H1 (cell line): ENCODE measurements at regions not wholly inside any gene's neighbourhood (a gene's known extent, or its start where the extent isn't known, plus 50 kb on each side); places are given as distances from the start of the nearest gene placed in this dataset.

Source experiments
- CREB1 ChIP-seq: IDR thresholded peaks from 2 replicates; pipeline ENCODE4 v1.6.1; 2012; ENCODE audit warnings: inconsistent platforms
- EZH2 ChIP-seq: fragments of 200-600 bp; sonication (generic); IDR thresholded peaks from 2 replicates; pipeline ENCODE4 v1.7.1; 2012; ENCODE audit warnings: low read depth, mild to moderate bottlenecking, moderate library complexity, low read length, inconsistent platforms; ENCODE audit not compliant: severe bottlenecking
- HDAC2 ChIP-seq, 2 experiments: fragments of 300-600 bp in 1 of 2; sonication (generic) in 1 of 2; IDR thresholded peaks; 2 replicates each; pipeline ENCODE4 v1.6.1; 2011 to 2012; ENCODE audit warnings: low read depth in 2 of 2, low read length in 2 of 2, mild to moderate bottlenecking in 2 of 2, moderate library complexity in 2 of 2, borderline replicate concordance in 1 of 2, inconsistent platforms in 1 of 2
- HDAC6 ChIP-seq: IDR thresholded peaks from one replicate; pipeline ENCODE4 v1.7.1; 2012; ENCODE audit warnings: low read depth, mild to moderate bottlenecking, inconsistent platforms, low read length, moderate library complexity
- MAX ChIP-seq: IDR thresholded peaks from 2 replicates; pipeline ENCODE4 v1.6.1; 2012; ENCODE audit warnings: inconsistent platforms
- RBBP5 ChIP-seq: IDR thresholded peaks from 2 replicates; pipeline ENCODE4 v1.7.1; 2012; ENCODE audit warnings: low read depth, mild to moderate bottlenecking, inconsistent platforms, low read length, moderate library complexity, borderline replicate concordance
- TF ChIP-seq, protein P1 (sequence below): fragments of 300-600 bp; sonication (generic); IDR thresholded peaks from 2 replicates; pipeline ENCODE4 v1.7.1; 2012; ENCODE audit warnings: low read length, moderate library complexity, mild to moderate bottlenecking, inconsistent platforms; ENCODE audit not compliant: insufficient replicate concordance
- TF ChIP-seq, protein P2 (sequence below): IDR thresholded peaks from 2 replicates; pipeline ENCODE4 v1.6.1; 2012; ENCODE audit warnings: low read length, inconsistent platforms

GRCh38 chr1:13927736-13928135 lies 227.7 kb downstream of the PRDM2 start (continued):
- TF ChIP-seq, protein P1, sequence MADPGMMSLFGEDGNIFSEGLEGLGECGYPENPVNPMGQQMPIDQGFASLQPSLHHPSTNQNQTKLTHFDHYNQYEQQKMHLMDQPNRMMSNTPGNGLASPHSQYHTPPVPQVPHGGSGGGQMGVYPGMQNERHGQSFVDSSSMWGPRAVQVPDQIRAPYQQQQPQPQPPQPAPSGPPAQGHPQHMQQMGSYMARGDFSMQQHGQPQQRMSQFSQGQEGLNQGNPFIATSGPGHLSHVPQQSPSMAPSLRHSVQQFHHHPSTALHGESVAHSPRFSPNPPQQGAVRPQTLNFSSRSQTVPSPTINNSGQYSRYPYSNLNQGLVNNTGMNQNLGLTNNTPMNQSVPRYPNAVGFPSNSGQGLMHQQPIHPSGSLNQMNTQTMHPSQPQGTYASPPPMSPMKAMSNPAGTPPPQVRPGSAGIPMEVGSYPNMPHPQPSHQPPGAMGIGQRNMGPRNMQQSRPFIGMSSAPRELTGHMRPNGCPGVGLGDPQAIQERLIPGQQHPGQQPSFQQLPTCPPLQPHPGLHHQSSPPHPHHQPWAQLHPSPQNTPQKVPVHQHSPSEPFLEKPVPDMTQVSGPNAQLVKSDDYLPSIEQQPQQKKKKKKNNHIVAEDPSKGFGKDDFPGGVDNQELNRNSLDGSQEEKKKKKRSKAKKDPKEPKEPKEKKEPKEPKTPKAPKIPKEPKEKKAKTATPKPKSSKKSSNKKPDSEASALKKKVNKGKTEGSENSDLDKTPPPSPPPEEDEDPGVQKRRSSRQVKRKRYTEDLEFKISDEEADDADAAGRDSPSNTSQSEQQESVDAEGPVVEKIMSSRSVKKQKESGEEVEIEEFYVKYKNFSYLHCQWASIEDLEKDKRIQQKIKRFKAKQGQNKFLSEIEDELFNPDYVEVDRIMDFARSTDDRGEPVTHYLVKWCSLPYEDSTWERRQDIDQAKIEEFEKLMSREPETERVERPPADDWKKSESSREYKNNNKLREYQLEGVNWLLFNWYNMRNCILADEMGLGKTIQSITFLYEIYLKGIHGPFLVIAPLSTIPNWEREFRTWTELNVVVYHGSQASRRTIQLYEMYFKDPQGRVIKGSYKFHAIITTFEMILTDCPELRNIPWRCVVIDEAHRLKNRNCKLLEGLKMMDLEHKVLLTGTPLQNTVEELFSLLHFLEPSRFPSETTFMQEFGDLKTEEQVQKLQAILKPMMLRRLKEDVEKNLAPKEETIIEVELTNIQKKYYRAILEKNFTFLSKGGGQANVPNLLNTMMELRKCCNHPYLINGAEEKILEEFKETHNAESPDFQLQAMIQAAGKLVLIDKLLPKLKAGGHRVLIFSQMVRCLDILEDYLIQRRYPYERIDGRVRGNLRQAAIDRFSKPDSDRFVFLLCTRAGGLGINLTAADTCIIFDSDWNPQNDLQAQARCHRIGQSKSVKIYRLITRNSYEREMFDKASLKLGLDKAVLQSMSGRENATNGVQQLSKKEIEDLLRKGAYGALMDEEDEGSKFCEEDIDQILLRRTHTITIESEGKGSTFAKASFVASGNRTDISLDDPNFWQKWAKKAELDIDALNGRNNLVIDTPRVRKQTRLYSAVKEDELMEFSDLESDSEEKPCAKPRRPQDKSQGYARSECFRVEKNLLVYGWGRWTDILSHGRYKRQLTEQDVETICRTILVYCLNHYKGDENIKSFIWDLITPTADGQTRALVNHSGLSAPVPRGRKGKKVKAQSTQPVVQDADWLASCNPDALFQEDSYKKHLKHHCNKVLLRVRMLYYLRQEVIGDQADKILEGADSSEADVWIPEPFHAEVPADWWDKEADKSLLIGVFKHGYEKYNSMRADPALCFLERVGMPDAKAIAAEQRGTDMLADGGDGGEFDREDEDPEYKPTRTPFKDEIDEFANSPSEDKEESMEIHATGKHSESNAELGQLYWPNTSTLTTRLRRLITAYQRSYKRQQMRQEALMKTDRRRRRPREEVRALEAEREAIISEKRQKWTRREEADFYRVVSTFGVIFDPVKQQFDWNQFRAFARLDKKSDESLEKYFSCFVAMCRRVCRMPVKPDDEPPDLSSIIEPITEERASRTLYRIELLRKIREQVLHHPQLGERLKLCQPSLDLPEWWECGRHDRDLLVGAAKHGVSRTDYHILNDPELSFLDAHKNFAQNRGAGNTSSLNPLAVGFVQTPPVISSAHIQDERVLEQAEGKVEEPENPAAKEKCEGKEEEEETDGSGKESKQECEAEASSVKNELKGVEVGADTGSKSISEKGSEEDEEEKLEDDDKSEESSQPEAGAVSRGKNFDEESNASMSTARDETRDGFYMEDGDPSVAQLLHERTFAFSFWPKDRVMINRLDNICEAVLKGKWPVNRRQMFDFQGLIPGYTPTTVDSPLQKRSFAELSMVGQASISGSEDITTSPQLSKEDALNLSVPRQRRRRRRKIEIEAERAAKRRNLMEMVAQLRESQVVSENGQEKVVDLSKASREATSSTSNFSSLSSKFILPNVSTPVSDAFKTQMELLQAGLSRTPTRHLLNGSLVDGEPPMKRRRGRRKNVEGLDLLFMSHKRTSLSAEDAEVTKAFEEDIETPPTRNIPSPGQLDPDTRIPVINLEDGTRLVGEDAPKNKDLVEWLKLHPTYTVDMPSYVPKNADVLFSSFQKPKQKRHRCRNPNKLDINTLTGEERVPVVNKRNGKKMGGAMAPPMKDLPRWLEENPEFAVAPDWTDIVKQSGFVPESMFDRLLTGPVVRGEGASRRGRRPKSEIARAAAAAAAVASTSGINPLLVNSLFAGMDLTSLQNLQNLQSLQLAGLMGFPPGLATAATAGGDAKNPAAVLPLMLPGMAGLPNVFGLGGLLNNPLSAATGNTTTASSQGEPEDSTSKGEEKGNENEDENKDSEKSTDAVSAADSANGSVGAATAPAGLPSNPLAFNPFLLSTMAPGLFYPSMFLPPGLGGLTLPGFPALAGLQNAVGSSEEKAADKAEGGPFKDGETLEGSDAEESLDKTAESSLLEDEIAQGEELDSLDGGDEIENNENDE = no peak
- TF ChIP-seq, protein P2, sequence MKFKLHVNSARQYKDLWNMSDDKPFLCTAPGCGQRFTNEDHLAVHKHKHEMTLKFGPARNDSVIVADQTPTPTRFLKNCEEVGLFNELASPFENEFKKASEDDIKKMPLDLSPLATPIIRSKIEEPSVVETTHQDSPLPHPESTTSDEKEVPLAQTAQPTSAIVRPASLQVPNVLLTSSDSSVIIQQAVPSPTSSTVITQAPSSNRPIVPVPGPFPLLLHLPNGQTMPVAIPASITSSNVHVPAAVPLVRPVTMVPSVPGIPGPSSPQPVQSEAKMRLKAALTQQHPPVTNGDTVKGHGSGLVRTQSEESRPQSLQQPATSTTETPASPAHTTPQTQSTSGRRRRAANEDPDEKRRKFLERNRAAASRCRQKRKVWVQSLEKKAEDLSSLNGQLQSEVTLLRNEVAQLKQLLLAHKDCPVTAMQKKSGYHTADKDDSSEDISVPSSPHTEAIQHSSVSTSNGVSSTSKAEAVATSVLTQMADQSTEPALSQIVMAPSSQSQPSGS = no peak
- TF ChIP-seq EZH2 = no peak
- TF ChIP-seq CREB1 = no peak
- no peak for TF ChIP-seq HDAC2 (IDR thresholded peaks at IDR 0.05; ENCODE audit: borderline replicate concordance in 1 of 2, low read depth in 2 of 2, low read length in 2 of 2)
- no peak for TF ChIP-seq RBBP5
- TF ChIP-seq MAX = no peak
- TF ChIP-seq HDAC6 = no peak
